GM19239 (cell line): ENCODE measurements at regions not wholly inside any gene's neighbourhood (a gene's known extent, or its start where the extent isn't known, plus 50 kb on each side); places are given as distances from the start of the nearest gene placed in this dataset.

Experiments used
- DNase-seq: peaks from one replicate; pipeline ENCODE4 v3.0.0; 2011; ENCODE audit warnings: low spot score; ENCODE audit not compliant: insufficient read length
- FAIRE-seq: peaks from 2 replicates; lab custom pipeline; 2011; peaks lifted over from hg19 to GRCh38; lab: Jason Lieb, UNC

DNA sequence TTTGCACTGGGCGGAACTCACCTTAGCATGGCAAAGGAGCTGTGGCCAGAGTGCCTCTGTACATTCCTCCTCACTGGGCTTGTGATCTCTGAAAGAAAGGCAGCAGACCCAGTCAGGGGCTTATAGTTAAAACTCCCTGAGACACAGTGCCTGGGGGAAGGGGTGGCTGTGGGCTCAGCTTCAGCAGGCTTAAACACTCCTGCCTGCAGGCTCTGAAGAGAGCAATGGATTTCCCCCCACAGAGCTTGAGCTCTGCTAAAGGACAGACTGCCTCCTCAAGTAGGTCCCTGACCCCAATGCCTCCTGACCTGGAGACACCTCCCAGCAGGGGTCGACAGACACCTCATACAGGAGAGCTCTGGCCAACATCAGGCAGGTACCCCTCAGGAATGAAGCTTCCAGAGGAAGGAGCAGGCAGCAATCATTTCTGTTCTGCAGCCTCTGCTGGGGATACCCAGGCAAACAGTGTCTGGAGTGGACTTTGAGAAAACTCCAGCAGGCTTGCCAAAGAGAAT, 327.5 kb upstream of the SLC16A7 start:
- FAIRE-seq, result no peak
- no peak for DNase-seq

DNA sequence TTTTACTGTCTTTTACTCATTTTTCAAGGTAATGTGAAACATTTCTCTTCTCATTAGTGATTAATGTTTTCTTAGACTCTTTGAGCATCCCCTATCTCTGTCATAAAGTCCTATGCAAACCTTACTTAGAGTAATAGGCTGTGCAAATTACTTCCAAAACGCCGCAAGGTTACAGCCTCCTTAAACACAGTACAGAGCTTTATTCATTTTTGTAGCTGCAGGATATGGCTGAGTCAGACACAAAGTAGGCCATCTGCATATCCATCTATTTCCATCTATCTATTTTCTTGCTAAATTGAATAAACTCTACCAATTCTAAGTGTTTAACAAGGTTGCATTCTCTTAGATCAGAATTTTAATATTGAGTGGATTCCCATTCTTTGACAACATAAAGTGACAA, 335.6 kb upstream of the SLC16A7 start:
- DNase-seq (no peak), FAIRE-seq (no peak)

DNA sequence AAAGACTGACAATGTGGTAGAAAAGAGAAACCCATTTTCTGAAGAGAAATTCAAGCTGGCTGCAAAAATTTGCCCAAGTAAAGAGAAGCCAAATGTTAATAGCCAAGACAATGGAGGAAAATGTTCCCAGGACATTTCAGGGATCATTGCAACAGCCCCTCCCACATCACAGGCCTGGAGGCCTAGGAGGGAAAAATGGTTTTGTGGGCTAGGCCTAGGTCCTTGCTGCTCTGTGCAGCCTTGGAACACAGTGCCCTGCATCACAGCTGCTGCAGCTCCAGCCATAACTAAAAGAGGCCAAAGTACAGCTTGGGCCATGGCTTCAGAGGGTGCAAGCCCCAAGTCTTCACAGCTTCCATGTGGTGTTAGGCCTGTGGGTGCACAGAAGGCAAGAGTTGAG, 332.4 kb upstream of the LRIG3 start:
- DNase-seq (no peak), FAIRE-seq (no peak)

DNA sequence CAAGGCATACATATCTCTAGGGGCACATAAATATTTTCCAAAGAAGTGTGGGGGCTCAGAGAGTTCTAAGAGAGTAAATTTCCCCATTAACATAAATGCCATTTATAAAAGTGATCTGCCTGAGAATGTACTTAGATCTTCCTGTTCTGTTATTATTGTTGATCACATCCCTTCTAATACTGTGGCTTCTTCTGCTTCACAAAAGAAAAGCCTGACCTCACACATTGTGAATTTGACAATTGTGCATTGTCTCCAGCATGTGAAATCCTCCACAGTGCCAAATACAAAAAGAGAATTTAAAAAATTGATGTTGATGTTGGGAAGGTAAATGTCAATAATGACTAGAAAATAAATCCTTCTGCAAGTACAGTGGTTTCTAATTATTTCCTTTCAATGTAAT, 330.5 kb upstream of the LRIG3 start:
- DNase-seq, result no peak
- FAIRE-seq, result no peak

DNA sequence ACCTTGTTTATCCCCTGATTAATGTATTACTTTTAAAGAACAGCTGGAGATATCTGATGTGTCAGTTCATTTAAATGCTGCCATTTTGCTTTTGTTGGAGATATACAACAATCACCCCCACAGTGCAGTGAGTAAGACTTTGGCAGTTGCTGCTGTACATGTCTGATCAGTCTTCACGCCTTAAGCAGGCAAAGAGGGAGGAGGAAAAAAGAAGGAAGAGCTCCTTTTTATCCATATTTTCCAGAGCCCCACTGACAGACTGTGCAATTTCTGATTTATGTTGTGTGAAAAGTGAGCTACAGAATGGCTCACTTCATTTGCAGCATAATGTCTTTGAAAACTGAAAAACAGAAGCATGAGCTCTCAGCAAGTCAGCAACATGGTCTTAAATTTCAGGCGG, 319.7 kb upstream of the LRIG3 start:
- FAIRE-seq (no peak), DNase-seq (no peak)

DNA sequence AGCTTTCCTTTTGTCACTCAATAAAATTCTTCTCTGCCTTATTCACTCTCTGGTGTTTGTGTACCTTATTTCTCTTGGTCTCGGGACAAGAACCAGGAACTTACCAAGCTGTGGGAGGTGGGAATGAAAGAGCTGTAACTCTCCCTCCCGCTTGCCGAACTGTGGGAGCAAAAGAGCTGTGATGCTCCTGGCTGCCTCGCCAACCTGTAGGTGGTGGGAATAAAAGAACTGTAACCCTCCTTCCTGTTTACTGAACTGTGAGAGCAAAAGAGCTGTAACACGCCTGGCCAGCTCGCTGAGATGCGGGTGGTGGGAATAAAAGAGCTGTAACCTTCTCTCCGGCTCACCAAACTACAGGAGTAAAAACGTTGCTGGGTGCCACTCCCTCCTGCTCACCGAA, 314.1 kb upstream of the LRIG3 start:
- FAIRE-seq (no peak), DNase-seq (no peak)

DNA sequence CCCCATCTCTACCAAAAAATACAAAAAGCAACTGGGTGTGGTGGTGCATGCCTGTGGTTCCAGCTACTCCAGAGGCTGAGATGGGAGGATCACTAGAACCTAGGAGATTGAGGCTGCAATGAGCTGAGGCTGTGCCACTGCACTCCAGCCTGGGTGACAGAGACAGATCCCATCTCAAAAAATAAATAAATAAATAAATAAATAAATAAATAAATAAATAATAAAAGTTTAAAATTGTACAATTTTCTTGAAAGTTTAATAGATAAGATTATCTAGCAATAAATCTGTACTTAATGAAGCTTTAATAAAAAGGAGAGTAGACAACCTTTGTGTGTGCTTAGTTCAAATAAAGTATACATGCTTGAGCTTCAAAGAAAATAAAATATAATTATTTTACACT, 310.0 kb upstream of the LRIG3 start:
- DNase-seq, result no peak
- no peak for FAIRE-seq

DNA sequence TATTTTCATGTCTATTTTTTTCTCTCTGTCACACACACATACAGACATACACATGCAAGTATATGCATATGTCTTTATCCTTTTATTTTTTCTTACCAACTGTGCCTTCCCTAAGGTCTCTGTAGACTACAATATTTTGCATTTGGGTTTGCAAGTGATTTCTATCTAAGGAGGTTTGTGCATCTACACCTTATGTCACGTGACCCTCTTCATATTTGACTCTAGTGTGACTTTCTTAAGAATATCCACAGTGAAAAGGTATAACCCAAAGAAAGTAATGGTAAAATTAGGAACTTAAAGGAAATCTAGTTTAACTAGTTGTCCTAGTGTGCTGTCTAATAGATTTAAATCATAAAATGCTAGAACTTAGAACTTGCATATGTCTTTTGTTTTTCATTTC, 298.8 kb upstream of the LRIG3 start:
- no peak for FAIRE-seq
- DNase-seq, result no peak

DNA sequence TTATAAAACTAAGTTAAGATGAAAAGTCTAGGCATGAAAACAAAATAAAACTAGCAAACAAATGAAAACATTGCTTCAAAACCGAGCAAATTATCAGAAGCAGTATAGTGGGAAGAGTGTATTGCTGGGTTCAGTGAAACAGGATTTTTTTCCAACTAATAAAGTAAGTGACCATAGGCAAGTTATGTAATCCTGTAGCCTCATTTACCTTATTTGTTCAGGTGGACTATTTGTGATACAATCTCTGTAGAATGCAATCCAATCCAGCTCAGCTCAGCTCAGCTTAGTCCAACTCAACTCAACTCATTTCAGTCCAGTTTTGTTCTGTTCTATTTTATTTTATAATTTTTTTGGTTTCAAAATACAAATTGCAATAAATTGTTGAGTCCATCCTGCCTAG, 276.7 kb upstream of the LRIG3 start:
- DNase-seq (no peak), FAIRE-seq (no peak)

DNA sequence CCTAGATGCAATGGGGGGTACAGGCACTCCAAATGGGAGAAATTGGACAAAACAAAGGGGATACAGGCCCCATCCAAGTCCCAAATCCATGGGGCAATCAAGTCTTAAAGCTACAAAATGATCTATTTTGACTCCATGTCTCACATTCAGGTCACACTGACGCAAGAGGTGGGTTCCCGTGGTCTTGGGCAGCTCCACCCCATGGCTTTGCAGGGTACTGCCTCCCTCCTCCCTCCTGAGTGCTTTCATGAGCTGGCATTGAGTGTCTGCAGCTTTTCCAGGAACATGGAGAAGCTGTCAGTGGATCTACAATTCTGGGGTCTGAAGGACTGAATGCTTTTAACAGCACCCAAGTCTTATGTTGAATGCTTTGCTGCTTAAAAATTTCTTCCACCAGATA, 274.5 kb upstream of the LRIG3 start:
- no peak for DNase-seq
- no peak for FAIRE-seq

DNA sequence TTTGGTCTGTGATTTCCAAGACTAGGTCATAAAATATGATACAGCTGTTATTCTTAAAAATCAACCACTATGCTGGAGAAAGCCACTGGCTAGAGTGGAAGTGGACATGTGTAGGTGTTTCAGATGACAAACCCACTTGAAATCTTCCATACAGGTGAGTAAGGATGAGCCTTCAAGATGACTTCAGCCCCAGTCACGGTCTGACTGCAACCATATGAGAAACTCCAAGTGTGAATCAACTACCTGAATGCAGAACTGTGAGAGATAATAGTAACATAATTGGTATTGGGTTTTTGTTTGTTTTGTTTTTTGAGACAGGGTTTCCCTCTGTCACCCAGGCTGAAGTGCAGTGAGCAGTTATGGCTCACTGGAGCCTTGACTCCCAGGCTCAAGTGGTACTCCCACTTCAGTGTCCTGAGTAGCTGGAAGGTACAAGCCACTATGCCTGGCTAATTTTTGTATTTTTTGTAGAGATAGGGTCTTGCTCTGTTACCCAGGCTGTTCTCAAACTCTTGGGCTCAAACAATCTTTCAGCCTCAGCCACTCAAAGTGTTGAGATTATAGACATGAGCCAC, 273.3 kb upstream of the LRIG3 start:
- no peak for FAIRE-seq
- no peak for DNase-seq

DNA sequence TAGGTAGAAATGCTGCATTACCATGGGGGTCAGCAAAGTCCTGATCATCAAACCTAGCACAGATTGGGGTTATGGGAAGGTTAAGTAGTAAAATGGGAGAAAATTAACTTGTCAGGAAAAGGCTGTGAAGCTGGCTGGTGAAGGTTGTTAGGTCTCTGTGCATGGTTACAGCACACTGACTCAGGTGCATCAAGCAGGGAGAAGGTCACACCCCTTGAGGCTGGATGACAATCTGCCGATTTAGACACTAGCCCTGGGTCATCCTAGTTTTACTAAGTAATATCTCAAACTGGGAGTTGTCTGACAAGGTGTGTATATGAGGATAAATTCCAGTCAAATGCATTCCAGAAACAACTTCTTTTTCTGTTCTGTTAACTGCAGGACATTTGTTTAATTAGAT, 271.1 kb upstream of the LRIG3 start:
- FAIRE-seq, result no peak
- DNase-seq, result no peak

DNA sequence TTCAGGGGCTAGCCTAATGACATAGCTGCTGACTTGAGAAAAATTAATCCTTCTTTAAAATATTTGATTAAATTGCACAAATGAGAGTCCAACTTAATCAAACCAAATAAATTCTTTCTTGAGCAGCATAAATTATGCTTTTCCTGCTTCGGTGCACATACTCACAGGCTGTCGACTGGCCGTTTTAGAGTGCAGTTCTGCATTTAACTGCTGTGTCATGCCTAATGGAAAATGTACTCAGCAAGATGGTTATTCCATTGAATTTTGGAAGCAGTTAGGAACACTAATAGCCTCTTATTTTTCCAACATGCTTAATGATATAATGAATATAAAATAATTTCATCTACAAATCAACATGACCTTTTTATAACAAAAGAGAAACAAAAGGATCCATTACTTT, 266.1 kb upstream of the LRIG3 start:
- FAIRE-seq (no peak), DNase-seq (no peak)

DNA sequence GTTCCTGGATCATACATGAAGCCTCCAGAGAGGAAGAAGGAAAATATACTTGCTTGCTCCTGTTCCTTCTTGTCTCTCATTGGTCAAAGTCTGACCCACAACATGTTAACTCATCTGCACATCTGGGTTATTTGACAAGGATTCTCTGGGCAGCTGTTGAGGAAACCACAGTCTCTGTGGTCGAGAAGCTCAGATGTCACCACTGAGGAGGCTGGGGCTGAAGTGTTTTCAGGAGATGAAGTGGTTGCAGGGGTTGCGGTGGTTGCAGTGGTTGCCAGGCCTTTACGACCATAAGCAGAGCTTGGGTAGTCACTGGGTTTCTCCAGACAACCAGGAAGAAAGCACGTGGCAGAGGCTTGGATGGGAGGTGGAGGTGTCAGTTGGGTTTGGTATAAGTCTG, 265.0 kb upstream of the LRIG3 start:
- DNase-seq, result no peak
- no peak for FAIRE-seq

DNA sequence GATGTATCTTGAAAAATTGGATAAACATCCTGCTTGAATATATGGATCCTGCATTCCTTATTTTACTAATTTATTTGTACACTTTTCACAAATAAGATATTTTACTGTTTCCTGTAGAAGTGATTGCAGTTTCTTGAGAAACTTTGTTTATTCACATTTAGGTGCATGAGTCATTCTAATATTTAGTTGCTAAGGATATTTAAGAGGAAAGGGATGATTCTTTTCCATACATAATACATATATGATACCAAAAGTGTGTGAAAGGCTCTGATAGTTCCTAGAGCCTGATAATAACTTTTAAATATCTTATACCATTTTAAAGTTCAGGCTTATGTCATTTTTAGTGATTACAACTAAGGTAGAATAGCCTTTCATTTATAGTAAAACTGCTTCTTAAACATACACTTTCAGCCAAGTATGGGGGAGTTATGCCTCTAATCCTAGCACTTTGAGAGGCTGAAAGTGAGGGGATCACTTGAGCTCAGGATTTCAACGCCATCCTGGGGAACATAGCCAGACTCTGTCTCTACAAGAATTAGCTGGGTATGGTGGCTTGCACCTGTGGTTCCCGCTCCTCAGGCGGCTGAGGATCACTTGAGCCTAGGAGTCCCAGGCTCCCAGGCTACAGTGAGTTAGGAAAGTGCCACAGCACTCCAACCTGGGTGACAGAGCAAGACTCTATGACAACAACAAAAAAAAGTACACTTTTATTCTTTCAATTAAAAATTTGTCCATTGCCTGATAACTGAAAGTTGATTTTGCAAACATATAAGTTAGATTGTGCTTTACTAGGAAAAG, 262.6 kb upstream of the LRIG3 start:
- FAIRE-seq (no peak), DNase-seq (no peak)

DNA sequence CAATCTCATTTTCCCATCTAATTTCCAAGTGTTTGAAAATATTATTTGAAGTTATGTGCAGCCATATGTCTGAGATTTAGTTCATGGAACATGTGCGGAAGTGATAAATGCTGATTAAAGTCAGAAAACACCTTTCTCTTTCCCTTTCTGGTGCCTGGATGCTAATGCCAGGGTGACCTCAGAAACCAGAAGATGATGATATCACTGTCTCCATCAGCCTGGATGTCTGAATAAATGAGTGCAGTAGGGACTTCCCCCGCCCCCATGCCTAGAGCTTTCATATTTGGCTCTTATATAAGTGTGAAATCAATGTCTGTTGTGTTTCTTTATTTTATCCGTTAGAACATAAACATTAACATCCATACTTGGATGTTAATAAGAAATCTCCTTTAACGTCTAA, 261.9 kb upstream of the LRIG3 start:
- no peak for DNase-seq

DNA sequence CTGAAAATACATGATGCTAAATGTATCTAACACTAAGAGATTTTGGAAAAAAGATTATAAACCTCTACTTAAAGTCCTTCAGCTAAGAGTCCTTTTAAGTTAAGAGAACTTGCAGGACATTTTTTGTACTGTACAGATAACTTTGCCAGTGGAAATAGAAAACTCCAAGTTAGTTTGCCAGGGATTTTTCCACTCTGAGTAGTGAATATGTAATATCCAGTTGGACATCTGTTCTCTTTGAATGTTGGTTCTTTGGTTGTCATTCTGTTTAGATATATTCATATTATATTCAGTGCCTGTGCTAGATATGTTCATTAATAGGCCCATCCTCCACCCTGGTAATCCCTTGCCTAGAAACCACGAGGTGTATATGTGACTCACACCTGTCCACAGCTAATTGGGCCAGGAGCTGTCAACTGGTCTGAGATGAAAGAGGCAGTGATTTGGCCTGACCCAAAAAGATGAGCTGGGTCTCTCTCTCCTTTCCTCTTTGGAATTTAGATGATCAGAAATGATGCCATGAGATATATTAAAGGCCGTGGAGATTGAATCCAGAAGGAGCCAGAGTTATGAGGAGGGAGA, 261.0 kb upstream of the LRIG3 start:
- FAIRE-seq (no peak), DNase-seq (no peak)

More for the DNA sequence above, 261.9 kb upstream of the LRIG3 start:
- no peak for FAIRE-seq

DNA sequence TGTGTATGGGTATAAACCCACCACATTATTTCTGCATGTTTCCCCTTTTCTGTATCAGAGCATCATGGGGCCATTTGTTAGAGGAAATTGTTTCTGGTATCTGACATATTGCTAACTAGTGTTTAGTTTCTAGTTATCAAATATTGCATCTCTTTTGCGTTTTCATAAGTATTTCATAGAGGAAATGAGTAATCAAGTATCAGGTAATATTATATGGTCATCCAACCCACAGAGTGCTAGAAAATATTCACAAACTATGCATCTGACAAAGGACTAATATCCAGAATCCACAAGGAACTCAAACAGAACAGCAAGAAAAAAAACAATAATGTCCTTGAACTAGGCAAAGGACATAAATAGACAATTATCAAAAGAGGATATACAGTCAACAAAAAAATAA, 258.9 kb upstream of the LRIG3 start:
- DNase-seq (no peak), FAIRE-seq (no peak)

DNA sequence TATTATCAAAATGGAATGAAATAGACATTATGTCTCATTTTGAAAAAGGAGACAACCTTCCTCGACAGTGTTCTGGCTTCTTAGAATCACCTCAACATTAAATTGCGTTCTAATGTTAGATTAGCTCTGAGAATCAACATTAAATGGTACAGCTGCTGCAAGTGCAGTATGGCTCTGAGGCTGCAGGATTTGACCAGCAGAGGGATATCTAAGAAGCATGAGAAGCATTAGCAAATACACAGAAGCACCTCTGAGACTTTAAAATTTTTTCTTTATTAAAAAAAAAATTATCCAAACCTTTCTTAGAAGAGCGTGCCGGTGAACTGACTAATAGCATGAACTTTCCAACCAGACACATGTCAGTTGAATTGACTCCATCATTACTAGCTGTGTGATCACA, 253.4 kb upstream of the LRIG3 start:
- no peak for DNase-seq
- no peak for FAIRE-seq

DNA sequence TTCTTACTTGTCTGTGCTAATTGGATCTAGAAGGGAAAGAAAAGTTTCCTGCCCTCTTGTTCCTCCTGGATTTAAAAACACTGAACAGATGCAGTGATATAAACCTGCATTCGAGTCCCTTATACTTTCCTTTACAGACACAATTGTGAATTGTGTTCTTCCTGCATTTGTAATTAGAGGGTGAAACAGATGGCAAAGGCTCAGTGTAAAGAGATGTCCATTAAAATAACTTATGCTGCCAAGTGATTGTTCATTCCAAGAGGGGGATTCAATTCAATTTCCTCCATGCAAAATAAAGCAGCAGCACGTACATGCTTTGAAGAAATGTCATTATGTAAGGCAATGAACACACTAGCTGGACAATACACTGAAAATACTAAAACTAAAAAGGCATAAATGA, 248.3 kb upstream of the LRIG3 start:
- FAIRE-seq, result no peak
- no peak for DNase-seq

DNA sequence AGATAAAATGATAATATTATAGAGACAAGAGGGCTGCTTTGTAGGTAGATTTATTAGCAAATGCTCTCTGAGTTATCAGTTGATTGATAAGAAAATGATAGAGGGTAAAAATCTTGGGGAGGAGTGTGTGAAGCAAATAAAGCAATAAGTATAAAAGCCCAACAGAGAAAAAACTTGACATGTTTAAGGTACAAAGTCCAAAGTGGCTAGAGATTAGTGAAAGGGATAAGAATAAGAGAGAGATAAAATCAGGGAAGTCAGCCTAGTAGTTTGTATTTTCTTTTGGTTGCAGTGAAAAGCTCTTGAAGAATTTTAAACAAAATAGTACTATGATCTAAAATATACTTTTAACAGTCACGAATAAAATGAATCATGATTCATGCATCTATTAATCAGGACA, 246.2 kb upstream of the LRIG3 start:
- no peak for DNase-seq
- FAIRE-seq, result no peak
